Loucy (cell line): ENCODE measurements at regions not wholly inside any gene's neighbourhood (a gene's known extent, or its start where the extent isn't known, plus 50 kb on each side); places are given as distances from the start of the nearest gene placed in this dataset.

Experiments used
- H2AFZ ChIP-seq: fragments of 200-600 bp; sonication (generic); 2 replicates; pipeline ENCODE4 v1.6.0; 2016; ENCODE audit warnings: antibody characterized with exemption, mild to moderate bottlenecking, low read length, moderate library complexity
- H3F3A ChIP-seq: fragments of 200-600 bp; 2 replicates; pipeline ENCODE4 v1.6.0; 2016; ENCODE audit warnings: antibody characterized with exemption, low read depth, mild to moderate bottlenecking
- H3K27me3 ChIP-seq: fragments of 200-600 bp; sonication (generic); 2 replicates; pipeline ENCODE4 v1.6.1; 2014; ENCODE audit warnings: low read length, mild to moderate bottlenecking; ENCODE audit not compliant: insufficient read depth, poor library complexity, severe bottlenecking
- H3K36me3 ChIP-seq: fragments of 200-600 bp; sonication (generic); 2 replicates; pipeline ENCODE4 v1.6.1; 2016; ENCODE audit warnings: low read length; ENCODE audit not compliant: insufficient read depth
- H3K4me1 ChIP-seq: fragments of 200-600 bp; sonication (generic); 2 replicates; pipeline ENCODE4 v1.5.1; 2014; ENCODE audit warnings: low read length, mild to moderate bottlenecking; ENCODE audit not compliant: insufficient read depth, poor library complexity, severe bottlenecking
- H3K4me2 ChIP-seq: fragments of 200-600 bp; sonication (generic); 2 replicates; pipeline ENCODE4 v1.6.0; 2014; ENCODE audit warnings: antibody characterized with exemption, low read length, low read depth, mild to moderate bottlenecking; ENCODE audit not compliant: poor library complexity, severe bottlenecking
- H3K4me3 ChIP-seq: fragments of 200-600 bp; sonication (generic); 2 replicates; pipeline ENCODE4 v1.5.1; 2014; ENCODE audit warnings: low read length, mild to moderate bottlenecking, mixed read lengths; ENCODE audit not compliant: poor library complexity, severe bottlenecking
- H3K79me2 ChIP-seq: fragments of 200-600 bp; sonication (generic); 2 replicates; pipeline ENCODE4 v1.6.1; 2014; ENCODE audit warnings: low read length; ENCODE audit not compliant: insufficient read depth
- H3K9ac ChIP-seq: fragments of 200-600 bp; sonication (generic); 2 replicates; pipeline ENCODE4 v1.6.0; 2014; ENCODE audit warnings: mild to moderate bottlenecking, low read depth, low read length, moderate library complexity; ENCODE audit not compliant: poor library complexity, severe bottlenecking
- H3K9me2 ChIP-seq: fragments of 200-600 bp; sonication (generic); replicated peaks from 2 replicates; pipeline ENCODE4 v1.6.1; 2016; ENCODE audit warnings: low read depth, low read length, mixed read lengths
- H3K9me3 ChIP-seq: fragments of 200-600 bp; sonication (generic); 2 replicates; pipeline ENCODE4 v1.6.1; 2014; ENCODE audit warnings: mild to moderate bottlenecking, antibody characterized with exemption, low read length, low read depth; ENCODE audit not compliant: insufficient read depth
- H4K20me1 ChIP-seq: fragments of 200-600 bp; sonication (generic); 2 replicates; pipeline ENCODE4 v1.6.0; 2014; ENCODE audit warnings: antibody characterized with exemption, low read length, mild to moderate bottlenecking; ENCODE audit not compliant: insufficient read depth, poor library complexity, severe bottlenecking
- EZH2phosphoT487 ChIP-seq: fragments of 200-600 bp; IDR thresholded peaks from 2 replicates; pipeline ENCODE4 v1.6.1; 2018; ENCODE audit warnings: antibody characterized with exemption, mild to moderate bottlenecking, moderate library complexity, borderline replicate concordance
- TF ChIP-seq, protein P1 (sequence below): fragments of 200-600 bp; sonication (generic); conservative IDR thresholded peaks from 2 replicates; pipeline ENCODE4 v1.5.1; 2014; ENCODE audit warnings: mild to moderate bottlenecking, antibody characterized with exemption, low read length

DNA sequence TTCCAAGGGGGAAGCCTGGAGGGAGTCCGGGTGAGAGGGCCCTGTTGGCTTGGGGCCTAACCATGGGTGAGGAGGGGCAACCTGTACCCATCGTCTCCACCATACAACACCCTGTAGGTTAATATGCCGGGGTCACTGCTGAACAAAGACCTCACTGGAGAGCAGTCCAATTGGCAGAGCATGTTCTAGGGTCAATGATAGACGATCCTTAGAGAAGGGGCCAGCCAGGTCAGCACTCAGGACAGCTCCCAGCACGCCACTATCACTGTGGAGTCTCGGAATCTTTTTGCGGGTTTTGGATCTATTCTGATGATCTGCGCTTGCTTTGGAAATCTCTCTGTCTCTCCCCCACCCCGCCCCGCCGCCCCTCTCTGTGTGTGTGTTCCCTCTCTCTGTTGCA is 218.4 kb upstream of the MVB12B start:
- H3F3A ChIP-seq = no peaks in the 10 kb centered on the region
- no peak for TF ChIP-seq EZH2phosphoT487
- TF ChIP-seq, protein P1, sequence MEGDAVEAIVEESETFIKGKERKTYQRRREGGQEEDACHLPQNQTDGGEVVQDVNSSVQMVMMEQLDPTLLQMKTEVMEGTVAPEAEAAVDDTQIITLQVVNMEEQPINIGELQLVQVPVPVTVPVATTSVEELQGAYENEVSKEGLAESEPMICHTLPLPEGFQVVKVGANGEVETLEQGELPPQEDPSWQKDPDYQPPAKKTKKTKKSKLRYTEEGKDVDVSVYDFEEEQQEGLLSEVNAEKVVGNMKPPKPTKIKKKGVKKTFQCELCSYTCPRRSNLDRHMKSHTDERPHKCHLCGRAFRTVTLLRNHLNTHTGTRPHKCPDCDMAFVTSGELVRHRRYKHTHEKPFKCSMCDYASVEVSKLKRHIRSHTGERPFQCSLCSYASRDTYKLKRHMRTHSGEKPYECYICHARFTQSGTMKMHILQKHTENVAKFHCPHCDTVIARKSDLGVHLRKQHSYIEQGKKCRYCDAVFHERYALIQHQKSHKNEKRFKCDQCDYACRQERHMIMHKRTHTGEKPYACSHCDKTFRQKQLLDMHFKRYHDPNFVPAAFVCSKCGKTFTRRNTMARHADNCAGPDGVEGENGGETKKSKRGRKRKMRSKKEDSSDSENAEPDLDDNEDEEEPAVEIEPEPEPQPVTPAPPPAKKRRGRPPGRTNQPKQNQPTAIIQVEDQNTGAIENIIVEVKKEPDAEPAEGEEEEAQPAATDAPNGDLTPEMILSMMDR = no peak
- H3K9me3 ChIP-seq = no peaks in the 10 kb centered on the region
- H3K4me2 ChIP-seq = no peak overlapping the region
- H2AFZ ChIP-seq = no peak overlapping the region
- no peaks in the 10 kb centered on the region for H3K27me3 ChIP-seq
- H3K4me3 ChIP-seq = no peak overlapping the region
- no peaks in the 10 kb centered on the region for H3K4me1 ChIP-seq
- H4K20me1 ChIP-seq = no peaks in the 10 kb centered on the region
- no peak overlapping the region for H3K9ac ChIP-seq
- H3K9me2 ChIP-seq = no peaks in the 10 kb centered on the region
- H3K36me3 ChIP-seq = no peaks in the 10 kb centered on the region
- H3K79me2 ChIP-seq = no peaks in the 10 kb centered on the region

DNA sequence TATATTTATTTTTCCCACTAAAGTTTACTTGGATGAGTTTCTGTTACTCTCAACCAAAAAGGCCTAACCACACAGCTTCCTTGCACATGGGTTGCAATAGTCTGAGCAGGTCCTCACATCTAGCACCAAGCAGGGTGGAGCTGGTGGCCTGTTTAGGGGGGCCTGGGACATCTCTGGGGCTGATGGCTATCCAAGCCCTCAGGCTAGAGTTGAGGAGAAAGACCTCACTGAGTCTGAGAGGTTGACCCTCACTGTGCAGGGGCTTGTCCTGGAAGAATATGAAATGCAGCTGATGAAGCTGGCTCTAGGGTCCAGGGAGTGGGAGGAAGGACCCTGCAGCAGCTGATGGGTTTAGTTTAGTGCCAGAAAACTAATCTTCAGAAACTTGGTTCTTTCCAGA is 217.1 kb upstream of the MVB12B start:
- no peaks in the 10 kb centered on the region for H3K4me1 ChIP-seq
- H2AFZ ChIP-seq = no peak overlapping the region
- H3K4me2 ChIP-seq = no peak overlapping the region
- H3K9me2 ChIP-seq = no peaks in the 10 kb centered on the region
- H3F3A ChIP-seq = no peaks in the 10 kb centered on the region
- no peak overlapping the region for H3K9ac ChIP-seq
- H3K4me3 ChIP-seq = no peak overlapping the region
- no peaks in the 10 kb centered on the region for H3K9me3 ChIP-seq
- H3K27me3 ChIP-seq = no peaks in the 10 kb centered on the region
- H4K20me1 ChIP-seq = no peaks in the 10 kb centered on the region
- TF ChIP-seq, protein P1 = no peak
- no peak for TF ChIP-seq EZH2phosphoT487
- no peaks in the 10 kb centered on the region for H3K79me2 ChIP-seq
- no peaks in the 10 kb centered on the region for H3K36me3 ChIP-seq

DNA sequence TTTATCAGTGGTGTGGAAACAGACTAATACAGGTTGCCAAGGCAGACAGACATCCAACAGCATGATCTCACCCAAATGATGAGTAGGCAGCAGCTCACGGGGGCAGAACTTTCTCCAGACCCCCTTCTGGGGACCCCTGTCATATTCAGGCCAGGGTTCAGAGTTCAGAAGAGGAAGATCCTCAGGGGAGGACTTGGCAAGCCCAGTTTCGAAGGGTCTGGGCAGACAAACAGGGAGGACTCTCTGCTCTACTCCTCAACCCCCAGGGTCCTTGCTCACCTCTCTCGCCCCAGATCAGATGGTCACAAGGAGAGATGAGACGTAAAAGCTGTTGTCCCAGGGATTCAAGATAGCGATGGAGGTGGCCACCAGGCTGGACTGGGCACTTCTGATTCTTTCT is 215.1 kb upstream of the MVB12B start:
- Histone ChIP-seq H3K36me3 (no peaks in the 10 kb centered on the region), H3K9ac (no peak overlapping the region), H3K9me3 (no peaks in the 10 kb centered on the region), H3K4me1 (no peaks in the 10 kb centered on the region), H3K79me2 (no peaks in the 10 kb centered on the region), H3F3A (no peaks in the 10 kb centered on the region), H4K20me1 (no peaks in the 10 kb centered on the region), H3K4me3 (no peak overlapping the region), H3K4me2 (no peak overlapping the region), H3K27me3 (no peaks in the 10 kb centered on the region), H3K9me2 (no peaks in the 10 kb centered on the region), H2AFZ (no peak overlapping the region)
- TF ChIP-seq, protein P1 = no peak
- no peak for TF ChIP-seq EZH2phosphoT487
